Mesothelial cell of epicardium (in vitro differentiated cells): ENCODE measurements at regions not wholly inside any gene's neighbourhood (a gene's known extent, or its start where the extent isn't known, plus 50 kb on each side); places are given as distances from the start of the nearest gene placed in this dataset.

Experiments used
- DNase-seq, 2 experiments: peaks; one replicate each; pipeline ENCODE4 v3.0.0; 2021; ENCODE audit warnings: low spot score in 2 of 2; ENCODE audit not compliant: unreplicated experiment in 2 of 2
- H3K27ac Mint-ChIP-seq: 2 replicates; pipeline ENCODE4 v1.8.0; 2021; ENCODE audit warnings: mixed read lengths
- H3K27me3 Mint-ChIP-seq: 2 replicates; pipeline ENCODE4 v1.8.0; 2021; ENCODE audit warnings: low read depth, mixed read lengths
- H3K36me3 Mint-ChIP-seq: 2 replicates; pipeline ENCODE4 v1.8.0; 2021; ENCODE audit warnings: mixed read lengths
- H3K4me1 Mint-ChIP-seq: 2 replicates; pipeline ENCODE4 v1.8.0; 2021; ENCODE audit warnings: mixed read lengths
- H3K4me3 Mint-ChIP-seq: 2 replicates; pipeline ENCODE4 v1.8.0; 2021; ENCODE audit warnings: mild to moderate bottlenecking, moderate library complexity, mixed read lengths
- H3K9me3 Mint-ChIP-seq: 2 replicates; pipeline ENCODE4 v1.8.0; 2021; ENCODE audit warnings: mixed read lengths
- TF ChIP-seq, protein P1 (sequence below): fragments of 200-600 bp; sonication (generic); IDR thresholded peaks from one replicate; pipeline ENCODE4 v1.5.0; 2021; ENCODE audit warnings: antibody characterized with exemption; ENCODE audit not compliant: unreplicated experiment

- no peak for DNase-seq
- Mint-ChIP-seq H3K4me3 (no peak overlapping the region), H3K9me3 (no peaks in the 10 kb centered on the region), H3K4me1 (peaks cover 7% of the 10 kb centered on the region), H3K27me3 (peaks cover 16% of the 10 kb centered on the region), H3K27ac (no peak overlapping the region), H3K36me3 (no peaks in the 10 kb centered on the region)
- TF ChIP-seq, protein P1, sequence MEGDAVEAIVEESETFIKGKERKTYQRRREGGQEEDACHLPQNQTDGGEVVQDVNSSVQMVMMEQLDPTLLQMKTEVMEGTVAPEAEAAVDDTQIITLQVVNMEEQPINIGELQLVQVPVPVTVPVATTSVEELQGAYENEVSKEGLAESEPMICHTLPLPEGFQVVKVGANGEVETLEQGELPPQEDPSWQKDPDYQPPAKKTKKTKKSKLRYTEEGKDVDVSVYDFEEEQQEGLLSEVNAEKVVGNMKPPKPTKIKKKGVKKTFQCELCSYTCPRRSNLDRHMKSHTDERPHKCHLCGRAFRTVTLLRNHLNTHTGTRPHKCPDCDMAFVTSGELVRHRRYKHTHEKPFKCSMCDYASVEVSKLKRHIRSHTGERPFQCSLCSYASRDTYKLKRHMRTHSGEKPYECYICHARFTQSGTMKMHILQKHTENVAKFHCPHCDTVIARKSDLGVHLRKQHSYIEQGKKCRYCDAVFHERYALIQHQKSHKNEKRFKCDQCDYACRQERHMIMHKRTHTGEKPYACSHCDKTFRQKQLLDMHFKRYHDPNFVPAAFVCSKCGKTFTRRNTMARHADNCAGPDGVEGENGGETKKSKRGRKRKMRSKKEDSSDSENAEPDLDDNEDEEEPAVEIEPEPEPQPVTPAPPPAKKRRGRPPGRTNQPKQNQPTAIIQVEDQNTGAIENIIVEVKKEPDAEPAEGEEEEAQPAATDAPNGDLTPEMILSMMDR, result no peak
Observed at GRCh38 chr1:88272216-88272615, 411.9 kb upstream of the PKN2 start.

GRCh38 chr1:88274431-88274830 is 409.6 kb upstream of the PKN2 start:
- H3K36me3 Mint-ChIP-seq, result no peaks in the 10 kb centered on the region
- peaks cover 5% of the 10 kb centered on the region for H3K27me3 Mint-ChIP-seq
- no peak for DNase-seq
- peaks cover 7% of the 10 kb centered on the region for H3K4me1 Mint-ChIP-seq
- H3K27ac Mint-ChIP-seq, result no peak overlapping the region
- peaks cover 5% of the 10 kb centered on the region for H3K9me3 Mint-ChIP-seq
- no peak overlapping the region for H3K4me3 Mint-ChIP-seq
- TF ChIP-seq, protein P1, result no peak

GRCh38 chr1:88275259-88275862 is 408.7 kb upstream of the PKN2 start:
- Mint-ChIP-seq H3K9me3 (peaks cover 10% of the 10 kb centered on the region), H3K4me1 (peaks cover 7% of the 10 kb centered on the region), H3K27ac (no peak overlapping the region), H3K36me3 (no peaks in the 10 kb centered on the region), H3K4me3 (no peak overlapping the region), H3K27me3 (peaks cover 5% of the 10 kb centered on the region)
- DNase-seq, result no peak
- TF ChIP-seq, protein P1, result no peak

DNA sequence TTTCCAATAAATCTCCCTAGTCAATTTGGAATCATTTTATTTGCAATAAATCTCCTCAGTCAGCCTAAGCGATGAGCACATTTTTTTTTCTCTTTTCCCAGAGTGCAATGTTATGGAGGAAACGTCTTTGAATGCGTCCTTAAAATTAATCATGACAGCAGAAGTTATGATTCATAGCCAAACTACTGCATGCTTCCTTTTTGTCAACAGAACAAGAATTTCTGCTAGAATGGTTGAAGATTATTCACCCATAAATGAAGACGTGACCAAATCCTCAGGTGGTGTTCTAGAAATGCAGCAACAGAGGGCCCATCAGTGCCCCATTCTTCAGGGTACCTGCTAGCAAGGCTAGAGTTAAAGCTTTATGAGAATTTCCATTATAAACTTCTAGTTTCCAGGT is 407.9 kb upstream of the PKN2 start:
- no peak overlapping the region for H3K27ac Mint-ChIP-seq
- H3K27me3 Mint-ChIP-seq, result no peaks in the 10 kb centered on the region
- H3K36me3 Mint-ChIP-seq, result no peaks in the 10 kb centered on the region
- no peak overlapping the region for H3K4me3 Mint-ChIP-seq
- H3K4me1 Mint-ChIP-seq, result peaks cover 7% of the 10 kb centered on the region
- DNase-seq, result no peak
- TF ChIP-seq, protein P1, result no peak
- peaks cover 10% of the 10 kb centered on the region for H3K9me3 Mint-ChIP-seq

- Mint-ChIP-seq H3K27ac (no peak overlapping the region), H3K4me1 (no peaks in the 10 kb centered on the region), H3K27me3 (peaks cover 6% of the 10 kb centered on the region), H3K4me3 (no peak overlapping the region), H3K9me3 (peaks cover 5% of the 10 kb centered on the region), H3K36me3 (no peaks in the 10 kb centered on the region)
- DNase-seq, result no peak
- TF ChIP-seq, protein P1, result no peak
Observed at GRCh38 chr1:88284066-88284465, 400.0 kb upstream of the PKN2 start.
